ENCODE measurements at regions not wholly inside any gene's neighbourhood (a gene's known extent, or its start where the extent isn't known, plus 50 kb on each side); places are given as distances from the start of the nearest gene placed in this dataset.
"Not testable (repeated sequence)": the region's sequence is repeated elsewhere in the genome, so short reads cannot be mapped to it uniquely, and the experiment has no call there.

DNA sequence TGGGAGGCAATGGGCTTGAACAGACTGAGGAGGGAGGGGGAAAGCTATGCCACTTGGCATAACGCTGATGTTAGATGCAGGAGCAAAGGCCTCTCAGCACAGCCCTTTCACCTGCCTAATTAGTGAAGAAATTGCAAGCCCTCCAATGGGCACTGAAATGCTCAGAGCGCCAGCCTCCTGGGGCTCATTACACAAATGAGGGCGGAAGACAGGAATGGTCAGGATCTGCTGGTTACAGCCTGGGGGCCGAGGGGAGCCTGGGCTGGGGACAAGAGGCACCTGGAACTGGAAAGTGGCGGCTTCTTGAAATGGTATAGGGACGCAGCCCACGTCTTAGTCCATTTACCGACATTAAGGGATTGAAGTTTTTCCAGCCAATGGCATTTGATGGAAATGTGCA, 50.2 kb upstream of the PLET1 start:
- no peak for DNase-seq

DNA sequence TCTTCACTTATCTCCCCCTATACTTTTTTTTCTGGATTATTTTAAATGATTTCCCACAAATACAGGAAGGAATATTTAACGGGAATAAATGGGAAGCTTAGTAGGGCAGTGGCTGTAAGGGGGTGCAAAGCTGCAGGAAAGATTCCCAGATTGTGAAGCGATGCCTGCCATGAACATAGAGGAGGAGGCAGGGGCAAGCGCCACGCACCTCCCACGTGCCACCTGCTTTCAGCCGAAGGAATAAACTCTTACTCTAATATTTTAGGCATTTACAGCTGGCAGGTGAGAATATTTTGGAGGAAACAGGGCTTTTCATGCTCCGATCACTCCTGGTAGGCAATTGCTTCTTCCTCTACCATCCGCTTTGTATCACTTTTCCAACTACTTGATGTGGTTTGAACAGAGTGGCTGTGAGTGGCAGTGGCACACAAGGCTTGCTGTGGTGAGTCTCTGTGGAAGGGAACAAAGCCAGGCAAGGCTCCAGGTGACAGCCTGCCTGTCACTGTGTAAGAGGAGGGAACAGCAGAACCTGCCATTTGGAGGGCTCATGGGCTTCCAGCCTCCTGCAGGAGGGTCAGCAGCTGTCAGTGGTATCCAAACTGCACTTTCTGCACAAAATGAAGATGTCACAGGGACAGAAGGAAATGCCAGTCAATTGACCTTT, 54.5 kb upstream of the PLET1 start:
- DNase-seq = no peak

DNA sequence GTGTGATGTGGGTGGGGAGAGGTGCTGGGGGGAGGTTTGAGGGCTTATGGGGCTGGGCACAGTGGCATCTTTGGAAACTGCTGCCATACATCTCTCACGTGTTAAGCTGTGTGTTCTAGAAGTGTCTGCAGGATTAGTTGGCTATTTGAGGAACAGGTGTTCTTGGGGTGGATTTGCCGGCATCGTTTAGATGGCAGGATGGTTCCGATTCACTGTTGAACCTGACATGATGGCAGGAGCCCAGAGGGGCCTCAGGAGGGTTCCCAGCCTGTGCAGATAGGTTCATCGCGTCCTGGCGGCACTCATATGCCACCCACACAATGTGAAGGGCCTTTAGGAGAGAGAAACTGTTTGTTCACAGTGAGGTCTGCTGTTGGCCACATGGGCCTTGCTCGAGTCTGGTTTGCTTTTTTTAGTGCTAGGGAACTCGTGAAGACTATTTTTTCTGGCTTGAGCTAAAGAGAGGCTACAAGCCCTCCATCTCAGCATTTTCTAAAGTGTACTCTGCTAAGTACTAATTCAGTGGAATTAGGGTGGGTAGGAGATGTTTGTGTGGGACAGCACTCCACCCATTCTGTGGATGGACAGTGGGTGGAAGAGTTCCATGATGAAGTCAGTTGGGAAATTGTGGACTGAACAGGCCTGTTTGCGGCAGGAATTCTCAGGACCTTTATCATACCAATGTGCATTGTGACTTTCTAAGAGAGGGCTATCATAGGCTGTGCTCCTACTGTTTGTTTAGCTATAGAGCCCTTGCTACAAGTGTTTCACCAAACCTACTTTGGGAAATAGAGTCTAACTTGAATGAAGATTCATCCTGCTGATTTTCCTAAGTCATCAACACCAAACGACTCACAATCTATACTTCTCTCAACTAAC, 55.4 kb upstream of the PLET1 start:
- DNase-seq = no peak

DNA sequence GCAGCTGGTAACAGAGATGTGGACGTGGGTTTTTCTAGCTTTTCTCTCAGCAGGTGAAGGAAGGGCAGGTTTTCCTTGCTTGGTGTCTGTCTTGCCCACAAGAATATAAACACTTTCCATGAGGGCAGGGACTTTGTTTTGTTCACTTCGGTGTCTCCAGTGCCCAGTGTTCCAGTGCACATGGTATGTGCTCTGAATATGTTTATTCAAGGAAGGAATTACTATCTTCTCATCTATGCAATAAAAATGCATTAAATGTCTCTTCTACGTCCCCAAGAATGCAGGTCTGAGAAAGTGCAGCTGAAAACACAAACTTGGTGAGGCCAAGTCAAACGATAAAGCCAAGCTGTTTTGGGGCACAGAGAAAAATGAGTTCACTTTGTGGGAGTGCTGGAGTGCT, 56.3 kb upstream of the PLET1 start:
- DNase-seq = no peak

DNA sequence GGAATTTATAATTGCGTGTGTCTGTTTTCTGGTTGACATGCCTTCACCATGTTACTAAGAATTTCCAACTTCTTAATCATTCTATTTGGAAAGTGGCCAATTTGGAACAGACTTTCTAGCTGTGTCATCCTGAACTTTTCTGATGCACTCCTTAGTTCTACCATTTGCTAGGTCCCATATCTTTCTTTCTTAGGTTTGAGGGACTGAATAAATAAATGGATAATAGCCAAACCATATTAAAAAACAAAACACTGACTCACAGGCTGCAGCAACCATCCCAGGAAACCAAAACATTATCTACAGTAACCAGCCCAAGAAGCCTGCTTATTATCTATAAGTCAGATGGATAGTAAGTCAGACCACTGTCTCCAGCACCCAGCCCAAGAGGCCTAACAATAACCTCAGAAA, 57.5 kb upstream of the PLET1 start:
- DNase-seq = no peak

DNA sequence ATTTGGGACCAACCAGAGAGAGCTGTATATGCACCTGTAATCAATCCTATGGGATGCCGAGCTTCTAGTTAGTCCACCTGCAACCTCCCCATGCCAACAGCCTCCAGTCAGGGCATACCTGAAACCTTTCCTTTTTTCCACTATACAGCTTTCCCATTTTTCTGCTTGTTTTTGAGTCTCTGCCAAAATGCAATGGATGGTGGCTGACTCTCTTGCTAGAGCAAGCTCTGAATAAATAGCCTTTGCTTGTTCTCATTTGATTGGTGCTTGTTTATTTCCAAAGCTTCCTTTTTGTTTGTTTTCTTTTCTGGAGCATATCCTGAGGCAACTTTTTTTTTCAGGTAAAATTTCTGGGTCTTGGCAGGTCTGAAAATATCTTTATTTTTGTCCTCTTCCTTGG, 58.0 kb upstream of the PLET1 start:
- no peak for DNase-seq

DNA sequence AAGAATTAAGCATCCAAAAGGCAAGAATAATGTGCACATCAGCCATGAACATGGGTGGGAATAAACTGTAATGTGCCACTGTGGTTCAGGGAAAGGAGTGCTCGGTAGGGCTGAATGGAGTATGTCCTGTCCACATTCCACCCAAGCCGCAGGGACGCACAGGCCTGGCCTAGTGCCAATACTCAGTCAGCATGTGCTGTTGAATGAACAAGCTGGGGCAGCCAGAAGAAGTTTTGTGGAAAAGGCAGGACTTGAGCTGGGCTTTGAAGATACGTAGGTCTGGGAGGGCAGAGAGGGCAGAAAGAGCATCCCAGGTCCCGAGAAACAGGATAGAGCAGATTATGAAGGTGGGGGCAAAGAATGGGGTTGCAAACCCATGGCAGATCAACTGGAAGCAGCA, 60.0 kb upstream of the PLET1 start:
- no peak for DNase-seq

DNA sequence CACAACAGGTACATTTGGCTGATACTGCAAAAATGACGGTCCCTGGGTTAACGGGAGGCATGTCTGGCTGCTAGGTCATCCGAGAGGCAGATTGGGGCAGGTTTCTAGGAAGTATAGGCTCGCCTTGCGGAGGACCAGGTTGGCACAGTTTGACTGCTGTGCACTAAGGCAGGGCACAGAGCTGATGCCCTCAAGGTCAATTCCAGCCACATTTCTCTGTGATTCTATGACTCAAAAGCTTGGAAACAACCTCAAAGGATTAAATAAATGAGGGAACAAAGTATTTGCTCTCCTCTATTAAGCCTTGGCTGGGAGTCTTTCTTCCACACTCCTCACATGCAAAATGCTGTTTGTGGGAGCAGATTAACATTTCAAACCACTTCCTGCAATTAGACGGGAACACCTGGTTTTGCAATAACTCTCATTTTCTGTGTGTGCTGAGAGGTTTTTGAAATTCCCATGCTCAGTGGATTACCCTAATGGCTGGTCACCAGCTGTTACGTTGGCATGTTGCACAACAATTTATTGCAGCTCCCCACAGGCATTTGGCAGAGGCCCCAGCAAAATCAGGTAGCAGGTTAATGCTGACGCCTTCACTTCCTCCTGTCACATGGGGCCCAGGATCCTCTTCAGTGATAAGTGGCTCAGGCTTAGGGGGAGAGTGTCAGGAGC, 61.0 kb upstream of the PLET1 start:
- no peak for DNase-seq

DNA sequence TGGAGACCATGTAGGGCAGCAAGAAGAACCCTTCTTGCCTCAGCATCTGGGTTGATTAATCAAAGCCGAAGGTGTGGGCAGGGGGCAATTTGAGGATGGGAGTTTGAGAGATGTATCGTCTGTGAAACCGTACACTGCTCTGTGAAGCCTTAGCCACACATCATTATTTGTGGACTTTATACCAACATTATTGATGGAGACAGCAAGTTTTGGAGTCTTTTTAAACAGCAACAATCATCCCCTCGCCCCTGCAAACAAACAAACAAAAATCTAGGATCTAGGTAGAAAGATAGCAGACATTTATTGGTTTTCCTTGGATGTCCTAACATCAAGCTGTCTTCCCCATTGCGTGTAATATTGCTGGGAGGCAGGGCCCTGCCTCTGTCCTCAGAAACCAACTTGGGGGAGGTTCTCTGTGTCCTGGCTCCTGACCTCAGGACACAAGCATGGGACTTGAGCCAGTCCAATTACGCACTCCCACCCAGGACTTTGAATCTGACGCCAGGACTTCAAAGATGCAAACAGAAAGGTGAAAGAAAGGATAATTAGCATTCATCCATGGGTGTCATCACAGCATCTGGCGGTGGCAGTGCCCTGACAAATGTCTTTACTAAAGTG, 61.6 kb upstream of the PLET1 start:
- no peak for DNase-seq

DNA sequence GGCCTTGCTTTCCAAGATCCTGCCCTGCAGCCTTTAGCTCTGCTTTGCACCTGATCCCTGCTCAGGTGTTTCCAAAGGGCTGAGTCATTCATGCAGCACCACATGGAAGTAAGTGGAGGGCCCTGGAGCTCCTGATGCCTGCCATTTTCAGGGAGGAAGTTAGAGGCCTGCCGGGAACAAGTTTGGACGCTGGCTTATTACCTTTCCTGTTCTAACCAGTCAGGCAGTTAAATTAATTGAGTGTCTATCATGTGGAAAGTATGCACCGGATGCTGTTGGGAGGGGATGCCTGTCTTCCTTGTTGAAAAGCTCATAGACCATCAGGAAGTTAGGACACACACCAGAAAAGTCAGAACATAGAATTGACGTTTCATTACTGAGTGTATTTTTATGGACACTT, 73.7 kb upstream of the PLET1 start:
- no peak for DNase-seq

DNA sequence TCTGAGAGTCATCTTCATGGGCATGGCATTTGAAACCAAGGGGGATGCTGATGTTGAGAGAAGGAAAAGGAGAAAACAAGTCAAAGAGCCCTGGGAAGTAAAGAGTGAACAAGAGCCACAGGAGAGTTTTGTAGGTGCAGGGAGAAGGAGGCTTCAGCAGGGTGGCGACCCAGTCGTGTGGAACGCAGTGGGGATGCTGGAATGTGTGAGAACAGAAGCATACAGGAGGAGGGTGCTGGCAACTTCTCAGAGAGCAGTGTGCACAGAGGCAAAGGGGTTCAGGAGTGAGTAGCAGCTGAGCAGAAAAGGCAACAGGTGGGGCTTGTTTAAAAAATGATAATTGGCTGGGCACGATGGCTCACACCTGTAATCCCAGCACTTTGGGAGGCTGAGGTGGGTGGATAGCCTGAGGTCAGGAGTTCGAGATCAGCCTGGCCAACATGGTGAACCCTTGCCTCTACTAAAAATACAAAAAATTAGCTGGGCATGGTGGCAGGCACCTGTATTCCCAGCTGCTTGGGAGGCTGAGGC, 75.8 kb upstream of the PLET1 start:
- DNase-seq = no peak

DNA sequence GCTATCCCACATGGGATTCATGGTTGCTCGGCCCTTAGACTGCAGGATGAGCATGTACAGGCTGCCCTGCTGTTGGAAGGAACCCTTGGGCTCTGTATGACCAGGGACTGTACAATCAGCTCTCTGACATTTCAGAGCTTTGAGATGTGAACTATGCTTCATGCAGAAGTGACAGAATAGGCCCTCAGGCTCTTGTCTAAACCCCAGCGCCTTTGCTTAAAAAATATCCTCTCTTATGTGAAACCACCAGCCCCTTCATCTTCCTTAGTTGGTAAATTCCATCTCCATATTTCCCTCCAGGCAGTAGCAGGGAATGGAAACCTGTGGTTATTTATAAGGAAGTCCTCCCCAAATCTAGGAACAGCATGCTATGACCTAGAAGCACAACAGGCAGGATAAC, 78.9 kb upstream of the PLET1 start:
- DNase-seq = no peak

DNA sequence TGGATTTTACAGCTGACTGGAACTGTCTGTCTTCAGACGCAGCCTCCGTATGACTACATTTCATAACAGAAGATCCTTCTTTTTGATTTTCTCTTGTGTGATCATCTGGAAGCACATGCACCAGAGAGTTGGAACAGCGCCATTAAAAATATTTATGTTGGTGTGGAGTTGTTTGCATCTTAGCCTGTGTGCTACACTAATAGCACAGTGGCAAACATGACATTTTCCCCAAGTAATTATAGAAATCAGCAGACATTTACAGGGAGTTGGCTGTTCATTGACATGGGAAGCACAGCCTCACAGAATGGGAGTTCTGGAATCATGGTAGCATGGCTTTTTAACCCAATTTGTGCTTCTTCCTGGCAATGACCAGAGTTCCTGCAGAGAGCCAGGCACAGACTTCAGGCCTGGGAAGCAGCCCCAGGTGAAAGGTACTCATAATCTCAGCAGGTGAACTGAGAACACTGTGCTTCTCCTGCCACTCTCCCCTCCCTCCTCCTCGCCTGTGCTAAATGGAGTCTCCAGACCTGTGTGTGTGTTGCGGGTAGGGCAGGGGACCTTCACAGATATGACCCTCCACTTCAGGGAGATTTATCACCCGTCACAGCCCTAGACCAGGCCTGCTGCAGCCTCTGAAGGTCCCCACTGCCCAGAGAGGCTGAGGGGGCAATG, 82.8 kb upstream of the PLET1 start:
- DNase-seq = no peak

DNA sequence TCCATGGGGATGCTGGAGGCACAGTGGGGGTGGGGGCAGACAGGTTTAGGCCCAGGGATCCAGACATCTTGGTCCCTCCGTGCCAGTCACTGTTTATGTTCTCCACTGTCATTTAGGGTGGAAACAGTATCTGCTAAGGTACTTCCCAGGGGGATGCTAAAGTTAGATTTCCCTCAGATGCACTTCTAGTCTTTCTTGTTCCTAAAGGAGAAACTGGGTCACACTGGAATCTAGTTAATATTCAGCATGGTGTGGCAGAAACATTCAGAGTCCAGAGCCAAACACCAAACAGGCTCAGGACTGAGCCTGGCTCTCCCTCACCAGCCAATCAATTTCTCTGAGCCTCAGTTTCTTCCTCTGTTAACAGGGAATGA, 83.4 kb upstream of the PLET1 start:
- no peak for DNase-seq

DNA sequence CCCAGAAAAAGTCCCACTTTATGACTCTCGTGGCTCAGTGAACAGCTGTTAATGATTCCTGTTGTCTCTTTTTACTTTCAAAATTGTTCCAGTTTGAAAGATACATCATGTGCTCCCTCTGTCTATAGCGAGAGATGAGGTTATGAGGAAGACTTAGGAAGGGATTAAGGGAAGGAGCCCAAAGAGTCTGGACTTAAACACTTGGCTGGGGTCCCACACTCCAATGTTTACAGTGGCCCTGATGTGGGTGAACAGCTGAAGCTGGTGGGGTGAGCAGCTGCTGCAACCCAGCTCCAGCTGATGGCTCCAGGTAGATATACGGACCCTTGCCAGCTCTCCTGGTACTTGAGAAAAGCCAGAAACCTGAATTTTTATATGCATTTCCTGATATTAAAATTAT, 84.5 kb upstream of the PLET1 start:
- no peak for DNase-seq

DNA sequence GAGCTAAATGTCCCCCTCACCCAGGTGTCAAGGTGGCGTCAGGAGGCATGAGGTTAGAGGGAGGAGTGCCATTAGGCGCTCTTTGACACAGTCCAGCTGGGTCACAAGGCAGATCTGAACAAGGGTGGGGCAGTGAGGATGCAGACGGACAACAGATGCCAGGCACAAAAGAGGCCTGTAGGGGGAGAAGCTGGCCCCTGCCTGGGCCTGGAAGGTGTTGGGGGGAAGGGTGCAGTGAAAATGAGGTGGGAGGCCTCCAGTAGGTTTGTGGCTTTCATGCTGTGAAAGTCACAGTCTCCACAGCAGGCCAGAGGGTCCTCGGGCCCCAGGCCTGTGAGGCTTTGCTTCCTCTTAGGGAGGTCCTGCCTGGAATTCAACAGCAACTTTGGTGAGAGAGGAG, 85.0 kb upstream of the PLET1 start:
- DNase-seq = no peak

DNA sequence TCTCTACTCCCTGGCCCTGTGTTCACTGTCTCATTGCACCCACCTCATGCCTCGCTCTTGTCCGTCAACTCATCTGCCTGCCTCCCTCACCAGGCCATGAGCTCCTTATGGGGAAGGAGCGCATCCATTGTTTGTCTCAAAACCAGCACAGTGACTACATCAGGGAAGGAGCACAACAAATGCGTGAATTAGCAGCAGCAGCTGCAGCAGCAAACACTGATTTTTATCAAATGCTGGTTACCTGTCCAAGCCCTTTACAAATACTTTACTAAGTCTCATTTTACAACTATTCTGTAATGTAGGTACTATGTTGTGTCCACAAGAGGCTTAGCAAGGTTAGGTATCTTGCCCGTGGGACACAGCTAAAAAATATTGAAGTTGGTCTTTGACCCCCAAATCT, 85.9 kb upstream of the PLET1 start:
- no peak for DNase-seq

DNA sequence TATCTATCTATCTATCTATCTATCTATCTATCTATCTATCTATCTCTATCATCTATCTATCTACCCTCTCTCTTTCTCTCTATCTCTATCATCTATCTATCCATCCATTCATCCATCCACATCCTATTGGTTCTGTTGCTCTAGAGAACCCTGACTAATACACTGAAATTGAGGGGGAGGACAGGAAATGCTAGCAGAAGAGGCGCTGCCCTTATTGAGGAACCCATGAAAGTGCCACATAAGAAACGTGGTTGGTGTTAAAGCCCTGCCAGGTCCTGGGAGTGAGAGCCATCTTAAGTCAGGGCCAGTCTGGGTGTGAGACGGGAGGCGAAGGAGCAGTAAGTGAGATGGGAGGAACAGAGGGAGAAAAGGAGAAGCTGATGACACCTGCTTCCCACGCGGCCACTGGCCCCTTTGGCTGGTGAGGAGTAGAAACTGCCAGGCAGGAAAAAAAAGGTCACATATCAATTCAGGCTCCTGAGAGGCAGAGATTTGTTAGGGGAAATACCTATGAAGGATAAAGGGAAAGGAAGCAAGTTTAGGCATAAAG, 87.9 kb upstream of the PLET1 start:
- DNase-seq = no peak

DNA sequence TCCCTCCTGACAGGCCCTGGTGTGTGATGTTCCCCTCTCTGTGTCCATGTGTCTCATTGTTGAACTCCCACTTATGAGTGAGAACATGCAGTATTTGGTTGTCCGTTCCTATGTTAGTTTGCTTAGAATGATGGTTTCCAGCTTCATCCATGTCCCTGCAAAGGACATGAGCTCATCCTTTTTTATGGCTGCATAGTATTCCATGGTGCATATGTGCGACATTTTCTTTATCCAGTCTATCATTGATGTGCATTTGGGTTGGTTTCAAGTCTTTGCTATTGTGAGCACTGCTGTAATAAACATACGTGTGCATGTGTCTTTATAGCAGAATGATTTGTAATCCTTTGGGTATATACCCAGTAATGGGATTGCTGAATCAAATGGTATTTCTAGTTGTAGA, 90.8 kb upstream of the PLET1 start:
- DNase-seq = not testable (repeated sequence)

DNA sequence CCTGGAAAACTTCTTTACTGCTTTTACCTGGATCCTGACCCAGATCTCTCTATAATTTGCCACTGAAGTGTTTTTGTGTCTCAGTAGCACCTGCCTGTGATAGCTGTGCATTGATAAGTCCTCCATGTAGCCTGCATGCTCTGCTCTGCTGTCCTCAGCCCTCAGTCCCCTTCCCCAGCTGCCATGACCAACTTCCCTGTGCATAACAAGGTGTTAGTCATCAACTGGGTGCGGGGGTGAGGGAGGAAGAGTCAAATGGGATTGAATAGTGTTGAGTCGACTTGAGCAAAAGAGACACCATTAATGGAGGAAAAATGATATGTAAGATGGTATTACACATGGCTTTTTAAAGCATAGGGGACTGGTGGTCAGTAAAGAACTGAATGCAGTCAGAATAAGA, 92.2 kb upstream of the PLET1 start:
- DNase-seq = no peak

DNA sequence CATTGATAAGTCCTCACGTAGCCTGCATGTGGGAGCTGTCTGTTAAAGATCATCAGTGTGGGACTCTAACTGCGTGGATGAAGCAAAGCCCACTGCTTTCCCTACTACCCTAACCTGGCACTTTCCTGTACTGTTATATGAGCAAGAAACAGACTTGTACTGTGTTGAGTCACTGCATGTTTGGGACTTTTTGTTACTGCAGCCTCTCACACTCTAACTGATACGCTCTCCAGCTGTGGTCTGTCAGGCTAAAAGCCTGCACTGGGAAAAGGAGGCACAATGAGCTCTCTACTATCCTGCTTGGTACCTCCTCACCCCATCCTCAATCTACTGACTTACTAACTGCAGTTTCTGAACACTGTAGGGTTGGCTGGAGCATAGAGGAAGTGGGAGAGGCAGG, 93.7 kb upstream of the PLET1 start:
- DNase-seq = no peak

DNA sequence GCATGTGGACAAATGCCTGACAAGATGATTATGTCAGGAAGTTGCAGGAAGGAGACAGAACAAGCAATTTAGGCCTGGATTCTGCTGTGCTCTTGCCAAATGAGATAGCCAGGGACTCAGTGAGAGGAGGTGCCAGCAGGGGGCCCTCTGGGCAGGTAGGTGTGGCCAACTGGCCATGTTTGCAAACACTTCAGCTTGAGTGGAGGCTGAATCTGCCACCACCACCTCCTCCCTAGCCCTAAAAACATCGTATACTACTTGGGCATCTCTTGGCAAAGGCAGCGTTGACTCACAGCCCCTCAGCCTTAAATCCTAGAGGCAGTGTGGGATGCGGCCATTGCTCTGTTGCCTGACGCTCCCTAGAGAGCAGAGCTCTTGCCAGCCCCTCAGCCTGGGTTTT, 95.1 kb upstream of the PLET1 start:
- no peak for DNase-seq

DNA sequence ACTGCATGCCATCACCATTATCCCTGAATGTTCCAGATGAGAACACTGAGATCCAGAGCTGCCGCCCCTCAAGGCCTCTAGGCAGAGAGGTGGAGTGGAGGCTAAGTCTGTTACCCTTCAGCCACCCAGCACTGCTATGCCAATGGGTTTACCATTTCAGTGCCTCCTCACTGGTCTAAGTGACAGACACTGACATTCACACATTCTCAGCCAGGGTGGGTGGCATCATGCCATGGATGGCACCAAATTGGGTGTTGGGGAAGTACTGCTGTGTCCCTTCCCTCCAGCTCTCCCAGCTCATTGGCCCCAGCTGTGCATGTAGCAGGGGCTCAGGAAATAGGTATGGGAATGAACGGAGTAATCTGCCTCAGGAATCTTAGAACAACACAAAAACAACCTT, 96.8 kb upstream of the PLET1 start:
- DNase-seq = no peak

Measured in activated effector memory CD4-positive, alpha-beta T cell treated with anti-CD3 and anti-CD28 coated beads, Interleukin-2, amount 50 U/mL, for 16 hours (primary cell).